Keratinocyte (primary cell): ENCODE measurements at regions not wholly inside any gene's neighbourhood (a gene's known extent, or its start where the extent isn't known, plus 50 kb on each side); places are given as distances from the start of the nearest gene placed in this dataset.

Experiments used
- DNase-seq: peaks from one replicate; pipeline ENCODE4 v3.0.0-alpha.2; 2011; ENCODE audit warnings: low read depth, missing footprints, low spot score
- FAIRE-seq: peaks from 2 replicates; lab custom pipeline; 2011; peaks lifted over from hg19 to GRCh38; lab: Jason Lieb, UNC
- H2AFZ ChIP-seq: 2 replicates; pipeline ENCODE4 v1.6.0; 2012; ENCODE audit warnings: low read length, control low read depth, inconsistent platforms; ENCODE audit not compliant: control insufficient read depth
- H3K27ac ChIP-seq: 2 replicates; pipeline ENCODE4 v1.5.1; 2011; ENCODE audit warnings: low read length; ENCODE audit not compliant: control insufficient read depth, insufficient read depth
- H3K27me3 ChIP-seq: 3 replicates; pipeline ENCODE4 v1.6.0; 2011; ENCODE audit warnings: low read length; ENCODE audit not compliant: control insufficient read depth, insufficient read depth; ENCODE audit errors: extremely low read depth
- H3K36me3 ChIP-seq, 2 experiments: 2 replicates in 1 of 2; 3 replicates in 1 of 2; pipeline ENCODE4 v1.5.1; 2011; ENCODE audit warnings: low read length in 2 of 2, mild to moderate bottlenecking in 1 of 2; ENCODE audit not compliant: control insufficient read depth in 2 of 2, insufficient read depth in 2 of 2; ENCODE audit errors: extremely low read depth in 1 of 2
- H3K4me1 ChIP-seq: 3 replicates; pipeline ENCODE4 v1.5.1; 2011; ENCODE audit warnings: low read length; ENCODE audit not compliant: control insufficient read depth, insufficient read depth; ENCODE audit errors: extremely low read depth
- H3K4me2 ChIP-seq: 3 replicates; pipeline ENCODE4 v1.6.0; 2011; ENCODE audit warnings: low read depth, low read length; ENCODE audit not compliant: control insufficient read depth, insufficient read depth; ENCODE audit errors: extremely low read depth
- H3K4me3 ChIP-seq, 3 experiments: fragments of 200-600 bp in 1 of 3; sonication (generic) in 1 of 3; 2 replicates in 2 of 3; 3 replicates in 1 of 3; pipeline ENCODE4 v1.5.1; 2011 to 2016; ENCODE audit warnings: low read length in 3 of 3, mild to moderate bottlenecking in 3 of 3, control low read depth in 2 of 3, inconsistent platforms in 1 of 3, low read depth in 1 of 3, mixed read lengths in 1 of 3, mixed run types in 1 of 3, moderate library complexity in 1 of 3; ENCODE audit not compliant: control insufficient read depth in 2 of 3, insufficient read depth in 2 of 3; ENCODE audit errors: extremely low read depth in 1 of 3
- H3K79me2 ChIP-seq: 2 replicates; pipeline ENCODE4 v1.6.0; 2012; ENCODE audit warnings: low read length; ENCODE audit not compliant: control insufficient read depth, insufficient read depth
- H3K9ac ChIP-seq: 3 replicates; pipeline ENCODE4 v1.6.0; 2011; ENCODE audit warnings: low read length; ENCODE audit not compliant: control insufficient read depth, insufficient read depth; ENCODE audit errors: extremely low read depth
- H3K9me1 ChIP-seq: 3 replicates; pipeline ENCODE4 v1.6.0; 2011; ENCODE audit warnings: low read length; ENCODE audit not compliant: control insufficient read depth, insufficient read depth; ENCODE audit errors: extremely low read depth
- H3K9me3 ChIP-seq: 2 replicates; pipeline ENCODE4 v1.5.1; 2012; ENCODE audit warnings: low read depth, low read length; ENCODE audit not compliant: control insufficient read depth
- H4K20me1 ChIP-seq: 3 replicates; pipeline ENCODE4 v1.6.0; 2011; ENCODE audit warnings: low read length; ENCODE audit not compliant: control insufficient read depth, insufficient read depth; ENCODE audit errors: extremely low read depth
- CTCF ChIP-seq, 3 experiments: IDR thresholded peaks in 1 of 3; conservative IDR thresholded peaks in 1 of 3; optimal IDR thresholded peaks in 1 of 3; 2 replicates in 2 of 3; 3 replicates in 1 of 3; pipeline versions ENCODE3 to v1.5.1; 2011; ENCODE audit warnings: low read length in 3 of 3, mild to moderate bottlenecking in 3 of 3, moderate library complexity in 2 of 3, control low read depth in 1 of 3, inconsistent platforms in 1 of 3; ENCODE audit not compliant: insufficient read depth in 2 of 3; ENCODE audit errors: extremely low read depth in 1 of 3
- EZH2 ChIP-seq: IDR thresholded peaks from one replicate; pipeline ENCODE4 v1.6.1; 2012; ENCODE audit warnings: inconsistent platforms, mild to moderate bottlenecking, low read length, moderate library complexity
- dilution Hi-C: fragments of 300-500 bp; cut with MboI; formaldehyde crosslinking; loops from one replicate; pipeline ENCODE4 v1.7.0; 2020; ENCODE audit warnings: low sequenced_read_pairs; ENCODE audit not compliant: extremely low pct_ligation_motif_present

DNA sequence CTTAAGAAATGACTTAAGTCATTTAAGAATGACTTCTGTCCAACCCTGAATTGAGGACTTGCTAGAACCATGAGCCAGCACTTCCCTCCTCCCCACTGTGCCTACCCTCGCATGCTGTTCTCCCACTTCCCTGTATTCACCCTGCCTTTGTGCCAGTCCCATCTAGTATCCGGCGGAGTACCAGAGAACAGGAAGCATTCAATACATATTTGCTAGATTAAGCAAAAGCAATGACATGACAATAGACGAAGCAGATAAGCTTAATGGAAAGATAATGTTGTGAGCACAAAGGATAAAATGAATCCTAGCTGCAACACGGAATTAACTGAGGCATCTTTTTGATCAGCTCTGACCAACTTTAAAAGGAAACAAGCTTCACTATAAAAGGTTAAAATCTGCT, 328.5 kb downstream of the TDRD15 start:
- Histone ChIP-seq H3K27ac (no peak overlapping the region), H3K79me2 (no peaks in the 10 kb centered on the region), H4K20me1 (no peaks in the 10 kb centered on the region), H3K9ac (no peak overlapping the region), H3K9me1 (no peaks in the 10 kb centered on the region), H3K27me3 (no peaks in the 10 kb centered on the region), H2AFZ (no peak overlapping the region), H3K9me3 (no peaks in the 10 kb centered on the region), H3K4me3 (no peak overlapping the region), H3K4me2 (no peak overlapping the region), H3K36me3 (no peaks in the 10 kb centered on the region), H3K4me1 (no peaks in the 10 kb centered on the region)
- TF ChIP-seq CTCF (optimal IDR thresholded peaks at IDR 0.05 in 1 of 3, IDR thresholded peaks at IDR 0.05 in 1 of 3, conservative IDR thresholded peaks at IDR 0.05 in 1 of 3; ENCODE audit: extremely low read depth in 1 of 3, insufficient read depth in 2 of 3, low read length in 3 of 3) (no peak), EZH2 (no peak)
- DNase-seq (no peak), FAIRE-seq (no peak)
- dilution Hi-C loops: no loop called here

- dilution Hi-C loops: no loop called here
- FAIRE-seq: no peak
- no peaks in the 10 kb centered on the region for H3K9me1 ChIP-seq
- H2AFZ ChIP-seq: no peak overlapping the region
- no peaks in the 10 kb centered on the region for H3K36me3 ChIP-seq
- TF ChIP-seq EZH2 (no peak), CTCF (optimal IDR thresholded peaks at IDR 0.05 in 1 of 3, IDR thresholded peaks at IDR 0.05 in 1 of 3, conservative IDR thresholded peaks at IDR 0.05 in 1 of 3; ENCODE audit: extremely low read depth in 1 of 3, insufficient read depth in 2 of 3, low read length in 3 of 3) (no peak)
- no peaks in the 10 kb centered on the region for H3K79me2 ChIP-seq
- no peaks in the 10 kb centered on the region for H3K27me3 ChIP-seq
- H3K9ac ChIP-seq: no peak overlapping the region
- H4K20me1 ChIP-seq: no peaks in the 10 kb centered on the region
- no peak overlapping the region for H3K4me2 ChIP-seq
- no peak overlapping the region for H3K4me3 ChIP-seq
- H3K9me3 ChIP-seq: no peaks in the 10 kb centered on the region
- H3K4me1 ChIP-seq: no peaks in the 10 kb centered on the region
- H3K27ac ChIP-seq: no peak overlapping the region
- DNase-seq: no peak
Measured at GRCh38 chr2:21452678-21453077, 328.9 kb downstream of the TDRD15 start.
